Epithelial cell of prostate (primary cell): ENCODE measurements at regions not wholly inside any gene's neighbourhood (a gene's known extent, or its start where the extent isn't known, plus 50 kb on each side); places are given as distances from the start of the nearest gene placed in this dataset.
A peak's percentile ranks its signal among the peaks of the same experiment; 100 is the strongest.

Source experiments
- DNase-seq: peaks from one replicate; pipeline ENCODE4 v3.0.0-alpha.2; 2011; ENCODE audit warnings: low read depth, low spot score
- H3K27ac ChIP-seq: fragments of 450-650 bp; 2 replicates; pipeline ENCODE4 v1.5.1; 2017; ENCODE audit warnings: mild to moderate bottlenecking

- no peak for DNase-seq
- no peak overlapping the region for H3K27ac ChIP-seq
Observed at GRCh38 chr20:23157734-23158133, 71.6 kb upstream of the CD93 start.

GRCh38 chr20:23156842-23157423, 70.8 kb upstream of the CD93 start:
- H3K27ac ChIP-seq, result peak overlapping the region; percentile 72
- DNase-seq, result no peak

- no peak for DNase-seq
- H3K27ac ChIP-seq, result peak overlapping the region; percentile 72
Observed at GRCh38 chr20:23156170-23156841, 70.2 kb upstream of the CD93 start.

GRCh38 chr20:23155141-23155590, 69.0 kb upstream of the CD93 start:
- H3K27ac ChIP-seq, result peak overlapping the region; percentile 72
- DNase-seq, result no peak

- H3K27ac ChIP-seq, result peak overlapping the region; percentile 72
- no peak for DNase-seq
Observed at GRCh38 chr20:23153696-23154341, 67.7 kb upstream of the CD93 start.

GRCh38 chr20:23152902-23153301, 66.8 kb upstream of the CD93 start:
- no peak overlapping the region for H3K27ac ChIP-seq
- no peak for DNase-seq

- H3K27ac ChIP-seq, result no peak overlapping the region
- no peak for DNase-seq
Observed at GRCh38 chr20:23152308-23152892, 66.3 kb upstream of the CD93 start.

- H3K27ac ChIP-seq, result no peak overlapping the region
- no peak for DNase-seq
Observed at GRCh38 chr20:23151885-23152284, 65.8 kb upstream of the CD93 start.

- DNase-seq, result no peak
- H3K27ac ChIP-seq, result no peak overlapping the region
Observed at GRCh38 chr20:23151008-23151703, 65.0 kb upstream of the CD93 start.

GRCh38 chr20:23150304-23151007, 64.3 kb upstream of the CD93 start:
- peak overlapping the region; percentile 99 for H3K27ac ChIP-seq
- DNase-seq, result no peak

GRCh38 chr20:23149623-23150279, 63.6 kb upstream of the CD93 start:
- H3K27ac ChIP-seq, result peak overlapping the region; percentile 99
- DNase-seq, result no peak

GRCh38 chr20:23148731-23149570, 62.8 kb upstream of the CD93 start:
- DNase-seq, result no peak

GRCh38 chr20:23147964-23148730, 62.0 kb upstream of the CD93 start:
- DNase-seq, result peak; percentile 56
- peak overlapping the region; percentile 99 for H3K27ac ChIP-seq

More at GRCh38 chr20:23148731-23149570, 62.8 kb upstream of the CD93 start:
- H3K27ac ChIP-seq, result peak overlapping the region; percentile 99

GRCh38 chr20:23147647-23147963, 61.5 kb upstream of the CD93 start:
- H3K27ac ChIP-seq, result peak overlapping the region; percentile 99
- DNase-seq, result no peak

GRCh38 chr20:23146857-23147637, 60.9 kb upstream of the CD93 start:
- DNase-seq, result no peak
- peak overlapping the region; percentile 99 for H3K27ac ChIP-seq

- no peak for DNase-seq
- no peak overlapping the region for H3K27ac ChIP-seq
Observed at GRCh38 chr20:23146181-23146580, 60.1 kb upstream of the CD93 start.

- no peak overlapping the region for H3K27ac ChIP-seq
- DNase-seq, result no peak
Observed at GRCh38 chr20:23145281-23145700, 59.2 kb upstream of the CD93 start.
